ENCODE measurements at regions not wholly inside any gene's neighbourhood (a gene's known extent, or its start where the extent isn't known, plus 50 kb on each side); places are given as distances from the start of the nearest gene placed in this dataset.
"Not testable (repeated sequence)": the region's sequence is repeated elsewhere in the genome, so short reads cannot be mapped to it uniquely, and the experiment has no call there.

DNA sequence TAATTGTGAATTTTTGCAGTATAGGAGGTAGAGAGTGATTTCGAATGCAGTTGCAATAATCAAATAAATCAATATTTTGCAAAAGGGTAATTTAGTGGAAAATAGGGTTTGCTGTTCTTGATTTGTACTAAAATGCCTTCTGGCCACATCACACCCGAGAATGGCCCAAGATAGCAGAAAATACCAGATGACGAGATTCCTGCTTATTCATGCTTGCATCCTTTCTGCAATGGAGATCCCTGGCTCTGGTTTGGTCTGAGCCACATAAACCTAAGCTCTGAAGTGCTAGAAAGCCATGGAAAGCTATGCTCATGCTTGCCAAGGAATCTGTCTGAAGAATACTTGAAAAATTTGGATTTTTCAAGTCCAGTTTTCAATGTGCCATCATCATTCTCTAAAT is 634.2 kb upstream of the COBL start:
- DNase-seq = no peak

DNA sequence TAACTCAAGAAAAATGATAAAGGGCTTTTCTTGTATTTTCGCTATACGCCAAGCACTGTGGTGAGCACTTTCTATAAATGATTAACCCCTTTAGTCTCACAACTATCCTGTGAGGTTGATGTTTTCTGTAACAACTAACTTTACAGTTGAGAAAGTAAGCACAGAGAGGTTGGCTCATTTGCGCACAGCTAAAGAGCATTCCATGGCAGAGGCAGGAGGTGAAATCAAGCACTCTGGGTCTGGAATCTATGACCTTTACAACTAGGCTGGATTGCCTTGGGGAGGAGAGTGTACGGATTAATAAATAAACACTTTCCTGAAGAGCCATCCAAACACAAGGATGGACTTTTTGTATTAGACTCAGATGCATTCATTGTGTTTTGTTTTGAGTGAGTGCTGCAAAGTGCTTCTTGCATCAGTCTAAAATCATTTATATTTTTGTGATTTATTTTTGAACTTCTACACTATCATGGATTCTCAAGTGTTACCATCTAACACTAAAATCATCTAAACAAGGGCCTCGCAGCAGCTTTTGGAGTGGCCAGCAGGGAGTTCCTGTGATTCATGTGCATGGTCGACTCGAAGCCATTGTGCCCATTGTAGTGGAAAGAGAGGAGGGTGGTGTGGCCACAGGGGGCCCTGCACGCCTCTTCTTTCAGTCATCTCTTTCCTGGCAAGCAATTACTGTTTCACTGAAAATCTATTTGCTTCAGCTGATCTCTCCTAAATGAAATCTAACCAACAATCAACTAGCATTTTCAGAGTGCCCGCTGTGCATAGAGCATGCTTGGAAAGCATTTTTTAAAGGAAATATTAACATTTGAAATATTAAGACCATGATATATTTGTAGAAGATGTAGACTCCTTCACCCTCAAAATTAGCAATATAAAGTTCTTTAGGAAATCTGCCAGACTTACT is 633.4 kb upstream of the COBL start:
- DNase-seq = no peak

DNA sequence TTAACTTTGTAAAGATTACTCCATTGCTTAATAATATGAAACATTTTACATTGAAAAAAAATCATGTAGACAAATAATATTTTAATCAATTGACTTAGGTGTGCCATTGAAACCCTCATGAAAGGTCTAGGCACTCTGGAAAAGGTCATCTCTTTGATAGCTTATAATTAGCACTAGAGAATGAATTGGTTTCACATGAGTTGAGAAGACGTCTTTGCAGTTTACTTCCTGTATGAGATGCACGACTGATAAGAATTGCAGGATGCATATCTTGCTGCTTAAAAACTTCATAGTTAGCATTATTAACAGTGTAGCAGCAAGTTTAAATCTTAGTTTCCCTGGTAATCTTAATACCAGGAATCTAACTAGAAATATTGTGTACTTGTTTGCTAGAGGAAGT is 614.2 kb upstream of the COBL start:
- DNase-seq = no peak

DNA sequence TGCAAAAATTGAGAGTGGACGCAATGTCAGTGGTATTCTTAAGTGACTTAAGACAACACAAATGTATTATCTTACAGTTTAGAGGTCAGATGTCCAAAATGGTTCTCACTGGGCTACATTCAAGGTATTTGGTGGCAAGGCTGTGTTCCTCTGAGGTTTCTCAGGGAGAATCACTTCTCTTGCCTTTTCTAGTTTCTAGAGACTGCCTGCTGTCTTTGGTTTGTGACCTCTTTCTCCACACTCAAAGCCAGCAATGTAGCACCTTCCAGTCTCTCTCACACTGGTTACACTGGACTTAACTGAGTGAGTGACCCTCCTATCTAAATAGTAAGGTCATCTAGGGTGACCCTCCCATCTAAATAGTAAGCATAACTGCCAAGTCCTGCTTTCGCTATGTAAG is 613.2 kb upstream of the COBL start:
- no peak for DNase-seq

DNA sequence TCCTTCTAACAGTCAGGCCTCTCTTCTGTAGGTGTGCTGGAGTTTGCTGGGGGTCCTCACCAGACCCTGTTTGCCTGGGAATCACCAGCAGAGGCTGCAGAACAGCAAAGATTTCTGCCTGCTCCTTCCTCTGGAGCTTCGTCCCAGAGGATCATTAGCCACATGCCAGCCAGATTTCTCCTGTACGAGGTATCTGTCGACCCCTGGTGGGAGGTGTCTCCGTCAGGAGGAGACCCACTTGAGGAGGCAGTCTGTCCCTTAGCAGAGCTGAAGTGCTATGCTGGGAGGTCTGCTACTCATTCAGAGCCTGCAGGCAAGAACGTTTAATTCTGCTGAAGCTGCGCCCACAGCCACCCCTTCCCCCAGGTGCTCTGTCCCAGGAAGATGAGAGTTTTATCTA is 611.1 kb upstream of the COBL start:
- no peak for DNase-seq

DNA sequence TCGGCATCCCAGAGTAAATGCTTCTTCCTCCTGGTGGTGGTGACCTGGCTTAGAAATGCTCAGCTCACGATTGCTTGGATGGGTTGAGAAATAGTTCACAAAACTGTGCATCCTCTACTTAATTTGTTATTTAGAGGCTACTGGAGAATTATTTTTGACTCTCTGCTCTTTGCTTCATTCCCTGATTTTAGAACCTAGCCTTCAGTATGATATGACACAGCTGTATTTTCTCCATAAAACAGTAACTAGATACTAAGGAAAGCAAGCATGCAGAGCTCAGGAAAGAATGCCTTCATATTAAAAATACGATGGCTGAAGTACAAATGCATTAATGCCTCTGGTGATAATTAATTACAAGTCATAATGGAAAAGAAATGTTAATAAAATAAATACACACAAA is 602.0 kb upstream of the COBL start:
- no peak for DNase-seq

DNA sequence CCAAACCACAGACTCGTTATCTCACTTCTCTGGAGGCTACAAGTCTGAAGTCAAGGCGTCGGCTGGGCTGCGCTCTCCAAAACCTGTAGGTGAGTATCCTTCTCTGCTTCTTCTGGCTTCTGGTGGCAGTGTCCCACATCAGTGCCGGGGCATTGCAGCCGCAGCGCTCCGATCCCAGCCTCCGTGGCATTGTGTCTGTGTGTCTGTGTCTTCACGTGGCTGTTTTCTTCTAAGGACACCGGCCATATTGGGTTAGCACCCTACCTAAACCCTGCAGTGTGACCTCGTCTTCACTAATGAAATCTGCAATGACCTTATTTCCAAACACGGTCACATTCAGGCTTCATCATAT is 584.9 kb upstream of the COBL start:
- DNase-seq = no peak

DNA sequence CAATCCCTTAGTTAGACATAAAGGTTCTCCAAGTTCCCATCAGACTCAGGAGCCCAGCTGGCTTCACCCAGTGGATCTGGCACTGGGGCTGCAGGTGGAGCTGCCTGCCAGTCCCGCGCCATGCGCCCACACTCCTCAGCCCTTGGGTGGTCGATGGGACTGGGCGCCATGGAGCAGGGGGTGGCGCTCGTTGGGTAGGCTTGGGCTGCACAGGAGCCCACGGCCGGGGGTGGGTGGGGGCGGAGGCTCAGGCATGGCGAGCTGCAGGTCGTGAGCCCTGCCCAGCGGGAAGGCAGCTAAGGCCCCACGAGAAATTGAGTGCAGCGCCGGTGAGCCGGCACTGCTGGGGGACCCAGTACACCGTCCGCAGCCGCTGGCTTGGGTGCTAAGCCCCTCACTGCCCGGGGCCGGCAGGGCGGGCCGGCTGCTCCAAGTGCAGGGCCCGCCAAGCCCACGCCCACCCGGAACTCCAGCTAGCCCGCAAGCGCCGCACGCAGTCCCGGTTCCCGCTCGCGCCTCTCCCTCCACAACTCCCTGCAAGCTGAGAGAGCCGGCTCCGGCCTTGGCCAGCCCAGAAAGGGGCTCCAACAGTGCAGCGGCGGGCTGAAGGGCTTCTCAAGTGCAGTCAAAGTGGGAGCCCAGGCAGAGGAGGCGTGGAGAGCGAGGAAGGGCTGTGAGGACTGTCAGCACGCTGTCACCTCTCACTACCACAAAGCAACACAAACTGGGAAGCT is 584.3 kb upstream of the COBL start:
- not testable (repeated sequence) for DNase-seq

DNA sequence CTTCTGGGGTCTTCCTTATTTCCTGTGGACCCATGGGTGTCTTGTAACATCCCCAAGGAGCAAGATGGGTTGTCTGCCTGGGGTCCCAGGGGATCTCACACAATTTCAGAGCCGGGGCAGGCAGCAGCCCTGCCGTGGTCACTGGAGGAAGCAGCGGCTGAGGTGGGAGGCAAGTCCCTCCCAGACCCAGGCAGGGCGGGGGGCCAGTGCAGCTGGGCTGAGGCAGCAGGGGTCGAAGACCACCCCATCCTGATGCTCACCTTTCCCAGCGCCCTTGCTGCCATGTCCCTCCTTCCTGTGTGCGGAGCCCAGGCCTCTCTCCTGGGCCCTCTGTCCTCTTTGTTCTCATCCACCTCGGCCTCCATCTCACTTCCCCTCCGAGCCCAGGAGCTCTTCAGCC is 583.0 kb upstream of the COBL start:
- DNase-seq = no peak

DNA sequence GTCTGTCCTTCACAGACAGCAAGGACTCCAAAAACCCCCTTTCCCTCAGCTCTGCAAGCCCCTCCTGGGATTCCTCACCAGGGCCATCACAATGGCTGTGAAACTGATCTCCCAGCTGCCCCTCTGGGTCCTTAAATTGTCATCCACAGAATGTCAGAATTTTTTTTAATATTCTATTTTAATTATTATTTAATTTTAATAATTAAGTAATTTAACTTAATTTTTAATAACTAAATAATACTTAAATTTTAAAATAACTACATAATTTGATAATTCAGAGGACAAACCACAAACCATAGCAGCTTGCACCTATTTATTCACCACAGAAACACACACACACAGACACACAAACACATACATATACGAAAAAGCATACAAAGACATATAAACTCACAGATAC is 565.8 kb upstream of the COBL start:
- no peak for DNase-seq

DNA sequence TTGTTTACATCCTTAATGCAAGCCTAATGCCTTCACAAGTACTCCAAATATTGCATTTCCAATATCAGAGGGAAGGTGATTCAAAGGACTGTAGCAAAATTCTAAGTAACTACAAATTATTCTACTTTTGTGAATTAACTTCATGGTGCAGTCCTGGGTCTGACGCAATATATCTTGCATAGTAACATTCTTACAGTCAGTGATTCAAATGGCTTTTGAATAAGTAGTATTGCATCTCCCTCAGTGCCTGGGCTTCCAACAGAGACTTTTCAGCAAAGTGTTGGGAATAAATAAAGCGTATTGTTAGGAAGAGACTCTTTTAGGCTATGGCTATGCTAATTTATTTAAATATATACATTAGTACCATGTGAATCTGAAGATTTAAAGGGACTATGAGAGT is 564.7 kb upstream of the COBL start:
- no peak for DNase-seq

DNA sequence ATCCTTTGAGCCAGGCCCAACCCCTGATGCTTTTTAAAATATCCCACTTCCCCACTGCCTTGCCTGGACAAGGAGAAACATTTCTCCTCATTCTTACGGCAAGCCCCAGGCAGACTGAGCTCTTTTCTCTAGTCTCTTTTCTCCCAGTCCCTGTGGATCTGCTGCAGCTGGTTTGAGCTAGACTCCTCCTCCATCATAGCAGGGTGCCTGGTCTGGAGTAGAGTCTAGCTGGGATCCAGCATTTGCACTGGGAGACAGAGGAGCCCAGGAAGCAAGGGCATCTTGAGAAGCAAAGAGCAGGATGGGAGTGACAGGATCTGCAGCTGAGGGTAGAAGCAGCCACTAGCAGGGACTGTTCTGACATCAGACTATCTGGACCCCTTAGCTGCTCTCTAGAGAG is 562.3 kb upstream of the COBL start:
- no peak for DNase-seq

DNA sequence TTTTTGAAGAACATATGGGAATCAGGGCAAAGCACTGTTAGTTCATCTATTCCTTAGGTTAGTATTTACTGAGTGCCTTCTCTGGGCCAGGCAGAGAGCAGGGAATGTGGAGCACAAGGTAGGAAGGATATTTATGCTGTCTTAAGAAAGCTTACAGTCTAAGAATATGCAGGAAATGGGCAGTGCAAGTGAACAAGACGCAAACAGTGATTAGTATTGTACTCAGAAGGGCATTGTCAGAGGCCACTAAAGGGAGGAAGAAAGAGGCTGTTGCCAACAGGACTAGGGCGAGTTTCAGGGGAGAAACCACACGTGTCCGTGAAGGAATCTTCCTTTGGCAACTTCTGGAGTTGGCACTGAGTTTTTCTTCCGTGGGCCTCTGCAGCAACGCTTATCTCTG is 552.8 kb upstream of the COBL start:
- no peak for DNase-seq

DNA sequence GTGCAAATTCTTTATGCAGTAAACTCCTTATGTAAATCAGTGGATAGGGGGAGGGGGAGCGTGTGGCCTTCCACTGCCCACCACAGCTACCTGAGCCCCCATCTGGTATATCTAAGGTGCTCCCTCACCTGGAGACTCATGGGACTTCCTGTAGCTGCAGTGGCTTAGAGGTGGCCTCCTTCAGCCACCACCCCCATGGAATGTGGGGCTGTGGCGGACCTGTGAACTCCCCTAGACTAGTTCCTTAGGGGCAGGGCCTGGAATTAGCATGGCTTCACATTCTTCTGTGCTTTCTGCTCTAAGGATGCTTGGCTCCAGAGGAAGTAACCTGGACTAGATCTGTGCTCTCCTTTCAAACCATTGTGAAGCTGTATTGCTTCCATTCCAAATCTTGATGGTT is 550.5 kb upstream of the COBL start:
- DNase-seq = no peak

DNA sequence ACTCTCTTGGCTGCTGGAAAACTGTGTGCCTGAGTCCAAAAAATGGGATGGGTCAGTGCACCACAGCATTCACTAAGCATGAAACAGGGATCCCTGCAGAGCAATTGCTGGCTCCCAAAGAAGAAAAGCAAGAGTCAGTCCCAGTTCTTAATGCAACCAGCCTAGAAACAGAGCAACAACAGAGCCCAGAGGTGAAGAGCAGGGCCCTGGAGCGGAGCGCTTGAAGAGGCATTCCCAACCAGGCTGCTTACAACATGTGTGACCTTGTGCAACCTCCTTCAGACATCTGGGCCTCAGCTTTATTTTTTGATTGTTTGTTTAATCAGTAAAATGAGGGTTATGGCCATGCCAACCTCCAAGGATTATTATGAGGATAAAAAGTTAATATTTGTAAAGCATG is 543.7 kb upstream of the COBL start:
- DNase-seq = no peak

DNA sequence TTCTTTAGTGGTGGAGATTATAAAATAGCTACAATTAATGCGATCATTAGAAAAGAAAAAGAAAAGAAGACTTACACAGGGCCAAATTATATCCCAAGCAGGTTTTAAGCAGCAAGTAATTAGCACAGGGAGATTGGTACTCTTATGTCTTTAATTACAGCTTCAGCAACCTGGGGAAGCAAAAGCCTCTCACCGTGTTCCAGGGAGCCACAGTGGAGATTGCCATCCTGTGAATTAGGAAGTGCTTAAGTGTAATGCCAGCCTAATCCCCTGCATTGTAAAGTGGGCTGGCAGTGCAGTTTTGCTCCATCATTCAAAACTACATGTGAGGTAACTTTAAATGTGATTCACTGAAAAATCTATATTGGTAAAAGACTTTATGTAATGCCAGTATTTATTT is 533.5 kb upstream of the COBL start:
- no peak for DNase-seq

DNA sequence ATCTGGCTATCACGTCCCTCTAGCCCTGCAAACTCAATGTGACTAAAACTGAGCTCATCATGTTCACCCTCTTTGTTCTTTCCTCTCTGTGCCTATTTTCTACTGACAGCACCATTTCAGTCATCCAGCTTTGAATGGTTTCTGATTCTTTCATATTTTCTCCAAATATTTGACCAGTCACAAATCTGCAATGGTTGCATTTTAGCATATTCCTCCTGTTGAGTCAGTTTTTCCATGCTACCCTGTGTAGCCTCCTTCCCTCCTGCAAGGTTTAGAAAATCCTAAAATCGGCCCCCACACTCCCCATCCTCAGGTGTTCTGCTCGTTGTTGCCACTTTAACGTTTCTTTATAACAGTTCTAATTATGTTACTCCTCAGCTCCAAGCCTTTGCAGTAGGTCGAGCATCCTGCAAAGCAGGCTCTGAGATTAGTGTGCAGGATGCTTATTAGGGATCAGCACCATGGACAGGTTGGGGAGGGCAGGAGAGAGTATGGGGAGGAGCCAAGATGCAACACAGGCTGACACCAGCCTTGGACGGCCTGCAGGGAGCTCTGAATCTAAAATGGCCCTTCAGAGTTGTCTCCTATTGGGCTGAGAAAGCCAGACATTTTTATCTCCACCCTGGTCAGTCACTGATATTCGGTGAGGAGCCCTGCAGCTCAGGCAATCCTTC is 531.0 kb upstream of the COBL start:
- DNase-seq = no peak

DNA sequence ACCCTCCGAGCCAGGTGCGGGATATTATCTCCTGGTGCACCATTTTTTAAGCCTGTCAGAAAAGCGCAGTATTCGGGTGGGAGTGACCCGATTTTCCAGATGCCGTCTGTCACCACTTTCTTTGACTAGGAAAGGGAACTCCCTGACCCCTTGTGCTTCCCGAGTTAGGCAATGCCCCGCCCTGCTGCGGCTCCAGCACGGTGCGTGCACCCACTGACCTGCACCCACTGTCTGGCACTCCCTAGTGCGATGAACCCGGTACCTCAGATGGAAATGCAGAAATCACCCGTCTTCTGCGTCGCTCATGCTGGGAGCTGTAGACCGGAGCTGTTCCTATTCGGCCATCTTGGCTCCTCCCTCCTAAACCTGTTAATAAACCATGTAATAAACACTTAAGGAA is 522.5 kb upstream of the COBL start:
- not testable (repeated sequence) for DNase-seq

DNA sequence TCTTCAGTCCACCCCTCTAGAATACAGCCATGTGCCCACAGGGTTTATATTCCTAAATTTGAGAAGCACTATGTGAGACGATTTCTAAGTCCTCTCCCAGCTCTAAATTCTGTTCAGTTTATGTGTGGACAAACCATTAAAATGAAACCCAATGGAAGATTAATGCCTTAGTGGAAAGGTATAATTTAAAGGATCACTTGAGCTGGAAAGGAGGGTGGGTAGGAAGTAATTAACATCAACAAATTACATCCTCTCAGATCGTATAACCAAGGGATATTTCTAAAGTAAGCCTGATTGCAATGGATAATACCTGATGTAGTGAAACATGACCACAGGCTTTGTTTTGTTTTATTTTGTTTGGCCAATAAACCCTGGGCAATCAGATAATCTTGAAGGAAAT is 511.0 kb upstream of the COBL start:
- DNase-seq = no peak

DNA sequence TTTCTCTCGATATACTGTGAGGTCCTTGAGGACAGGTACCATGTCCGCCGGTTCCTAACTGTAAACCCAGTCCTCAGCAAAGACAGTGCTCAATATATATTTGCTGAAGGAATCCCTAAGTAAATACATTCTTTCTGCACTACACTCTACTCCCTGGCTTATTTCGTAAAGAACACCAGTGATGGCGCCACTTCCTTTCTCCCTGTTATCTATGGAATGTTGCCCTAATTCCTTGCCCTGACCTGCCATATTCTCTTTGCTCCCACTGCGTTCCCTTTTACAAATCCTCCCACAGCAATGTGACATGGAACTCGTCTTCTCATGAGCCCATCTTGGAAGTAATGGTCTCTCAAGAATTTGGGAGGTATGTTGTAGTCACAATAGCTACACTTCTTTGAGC is 507.4 kb upstream of the COBL start:
- no peak for DNase-seq

DNA sequence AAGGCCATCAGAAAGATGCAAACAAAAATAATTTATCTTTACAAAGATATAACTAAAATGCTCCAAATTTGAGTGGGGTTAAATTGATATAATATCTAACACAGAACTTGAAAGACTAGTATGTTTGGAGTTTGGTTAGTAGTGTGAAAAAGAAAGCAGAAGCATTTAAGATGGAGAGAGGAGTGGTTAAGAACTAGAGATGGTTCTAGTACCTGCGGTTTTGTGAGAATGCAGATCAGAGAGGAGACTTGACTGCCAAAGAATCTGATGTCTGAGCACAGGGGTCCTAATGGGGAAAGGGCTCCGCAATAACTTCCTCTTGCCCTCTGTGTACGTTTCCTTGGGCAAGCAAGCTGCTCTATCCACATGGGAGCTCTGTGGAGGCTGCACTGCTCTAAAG is 506.8 kb upstream of the COBL start:
- DNase-seq = no peak

DNA sequence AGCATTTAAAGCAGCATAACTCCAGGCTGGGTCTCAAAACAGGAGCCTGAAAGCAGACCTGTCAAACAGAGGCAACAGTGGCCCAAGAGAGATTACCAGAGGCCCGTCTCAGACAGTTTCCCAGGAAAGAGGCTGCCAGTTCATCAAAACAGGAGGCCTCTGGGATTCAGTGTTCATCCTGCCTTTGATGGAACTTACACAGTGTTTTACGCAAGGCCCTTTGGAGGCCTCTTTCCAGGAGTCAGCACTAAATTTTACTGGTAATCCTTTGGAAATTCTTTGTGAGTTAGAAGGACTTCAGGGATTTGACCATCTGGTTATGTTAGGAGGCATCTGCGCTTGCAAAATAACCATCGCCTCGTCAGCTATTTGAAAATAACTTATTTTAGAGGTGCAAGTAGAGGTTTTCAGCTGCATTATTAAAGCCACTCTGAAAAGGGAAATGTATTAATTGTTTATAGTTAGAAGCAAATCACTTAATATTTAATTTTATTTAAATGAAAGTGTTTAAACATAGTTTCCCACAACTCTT is 501.2 kb upstream of the COBL start:
- DNase-seq = no peak
